ENCODE measurements at regions not wholly inside any gene's neighbourhood (a gene's known extent, or its start where the extent isn't known, plus 50 kb on each side); places are given as distances from the start of the nearest gene placed in this dataset.

DNA sequence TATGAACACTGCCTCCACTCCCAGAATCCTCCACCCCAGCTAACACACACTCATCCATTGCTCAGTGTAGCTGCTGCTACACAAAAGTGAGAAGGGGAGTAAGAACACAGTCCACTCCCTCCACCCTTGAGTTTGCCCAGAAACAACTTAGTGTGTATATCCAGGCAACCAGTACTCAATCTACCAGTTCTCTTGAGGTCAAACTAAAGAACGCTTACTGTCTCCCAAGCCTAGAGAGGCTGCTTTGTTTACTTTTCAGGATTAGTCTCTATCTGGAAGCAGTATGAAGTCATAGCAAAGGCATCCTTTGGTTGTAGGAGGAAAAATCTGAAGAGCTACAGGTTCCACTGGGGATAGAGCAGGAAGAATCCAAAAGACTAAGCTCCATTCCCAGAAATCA is 296.3 kb downstream of the KCNN2 start:
- no peak for TF ChIP-seq POLR2AphosphoS5 (IDR thresholded peaks at IDR 0.05)
- no peak for TF ChIP-seq EP300 (IDR thresholded peaks at IDR 0.05)
